Fibroblast of skin of right biceps (primary cell): ENCODE measurements at regions not wholly inside any gene's neighbourhood (a gene's known extent, or its start where the extent isn't known, plus 50 kb on each side); places are given as distances from the start of the nearest gene placed in this dataset.
A peak's percentile ranks its signal among the peaks of the same experiment; 100 is the strongest.

Experiments used
- DNase-seq: peaks from one replicate; pipeline ENCODE4 v3.0.0-alpha.2; 2013

- DNase-seq: peak; percentile 89
Observed at GRCh38 chr3:43867436-43868072, 176.8 kb downstream of the ABHD5 start.

- DNase-seq: no peak
Observed at GRCh38 chr3:43869491-43869890, 178.8 kb downstream of the ABHD5 start.

- DNase-seq: peak; percentile 83
Observed at GRCh38 chr3:43870120-43870519, 179.4 kb downstream of the ABHD5 start.

GRCh38 chr3:43870844-43871626 is 180.3 kb downstream of the ABHD5 start:
- DNase-seq: no peak

GRCh38 chr3:43871627-43872245 is 181.0 kb downstream of the ABHD5 start:
- no peak for DNase-seq

GRCh38 chr3:43872301-43872700 is 181.6 kb downstream of the ABHD5 start:
- peak; percentile 96 for DNase-seq

GRCh38 chr3:43872901-43873300 is 182.2 kb downstream of the ABHD5 start:
- peak; percentile 79 for DNase-seq

- no peak for DNase-seq
Observed at GRCh38 chr3:43873723-43874122, 183.0 kb downstream of the ABHD5 start.

GRCh38 chr3:43874290-43874689 is 183.6 kb downstream of the ABHD5 start:
- no peak for DNase-seq

GRCh38 chr3:43874731-43875130 is 184.0 kb downstream of the ABHD5 start:
- no peak for DNase-seq

- DNase-seq: no peak
Observed at GRCh38 chr3:43876648-43877047, 185.9 kb downstream of the ABHD5 start.

GRCh38 chr3:43879166-43879565 is 188.4 kb downstream of the ABHD5 start:
- DNase-seq: no peak

GRCh38 chr3:43882976-43883680 is 192.4 kb downstream of the ABHD5 start:
- DNase-seq: no peak

- DNase-seq: no peak
Observed at GRCh38 chr3:43883729-43884396, 193.1 kb downstream of the ABHD5 start.

- no peak for DNase-seq
Observed at GRCh38 chr3:43884581-43884980, 193.8 kb downstream of the ABHD5 start.

GRCh38 chr3:43885908-43886618 is 195.3 kb downstream of the ABHD5 start:
- no peak for DNase-seq

GRCh38 chr3:43892061-43892460 is 201.3 kb downstream of the ABHD5 start:
- no peak for DNase-seq

- DNase-seq: no peak
Observed at GRCh38 chr3:43892526-43892925, 201.8 kb downstream of the ABHD5 start.

- peak; percentile 46 for DNase-seq
Observed at GRCh38 chr3:43893727-43894126, 203.0 kb downstream of the ABHD5 start.

- DNase-seq: peak; percentile 83
Observed at GRCh38 chr3:43894176-43895049, 203.7 kb downstream of the ABHD5 start.

- no peak for DNase-seq
Observed at GRCh38 chr3:43895573-43895972, 204.8 kb downstream of the ABHD5 start.
